ENCODE measurements at regions not wholly inside any gene's neighbourhood (a gene's known extent, or its start where the extent isn't known, plus 50 kb on each side); places are given as distances from the start of the nearest gene placed in this dataset.

DNA sequence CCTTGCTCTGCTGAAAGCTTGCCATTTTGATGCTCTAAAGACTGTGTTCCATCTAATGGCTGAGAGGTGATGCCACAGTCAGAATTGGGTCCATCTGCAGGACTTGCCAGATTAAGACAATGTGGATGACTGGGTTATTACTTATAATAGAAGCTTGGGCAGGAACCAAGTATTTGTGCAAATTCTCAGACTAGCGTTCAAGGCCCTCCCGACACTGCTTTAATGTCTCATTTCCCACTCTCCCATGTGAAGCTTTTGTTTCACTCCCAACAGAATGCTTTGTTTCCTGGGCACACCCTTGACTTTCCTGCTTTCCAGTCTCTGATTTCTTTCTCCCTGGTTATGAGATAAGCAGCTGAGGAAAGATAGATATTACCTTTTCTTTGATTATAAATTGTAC, 215.8 kb downstream of the KCNS3 start:
- no peak overlapping the region for H3K18ac ChIP-seq (ENCODE audit: low read depth, low read length)
- no peak for TF ChIP-seq POLR2A (IDR thresholded peaks at IDR 0.05; ENCODE audit: low read depth, low read length)
- TF ChIP-seq CEBPB (IDR thresholded peaks at IDR 0.05; ENCODE audit: low read depth, low read length) = no peak
- no peak for TF ChIP-seq RFX5 (IDR thresholded peaks at IDR 0.05; ENCODE audit: low read depth, low read length)
- no peak for TF ChIP-seq FOS (IDR thresholded peaks at IDR 0.05; ENCODE audit: low read depth, low read length)
- TF ChIP-seq BHLHE40 (IDR thresholded peaks at IDR 0.05; ENCODE audit: low read depth, low read length) = no peak
- TF ChIP-seq RCOR1 (IDR thresholded peaks at IDR 0.05; ENCODE audit: insufficient replicate concordance, low read length) = no peak
- no peak for TF ChIP-seq SMC3 (IDR thresholded peaks at IDR 0.05; ENCODE audit: low read depth, low read length)
- no peak for TF ChIP-seq CHD1 (IDR thresholded peaks at IDR 0.05; ENCODE audit: low read depth, low read length)
- no peak for TF ChIP-seq MXI1 (IDR thresholded peaks at IDR 0.05; ENCODE audit: borderline replicate concordance, low read depth, low read length)
- TF ChIP-seq NFE2L2 (IDR thresholded peaks at IDR 0.05; ENCODE audit: low read depth, low read length) = no peak
- TF ChIP-seq RAD21 (IDR thresholded peaks at IDR 0.05; ENCODE audit: low read length) = no peak
- in situ Hi-C loops (cut with MboI; ENCODE audit: low sequenced_read_pairs) = no loop called here
- intact Hi-C loops (cut with micrococcal nuclease) = no loop called here
- H3K23ac ChIP-seq (ENCODE audit: low read depth, low read length) = no peak overlapping the region
- H3K4ac ChIP-seq (ENCODE audit: low read depth, low read length) = no peak overlapping the region
- dilution Hi-C loops (cut with HindIII; ENCODE audit: low sequenced_read_pairs, unreplicated experiment) = no loop called here
- H3K79me1 ChIP-seq (ENCODE audit: low read depth in 1 of 2, low read length in 2 of 2) = no peaks in the 10 kb centered on the region
- H3K14ac ChIP-seq (replicated peaks; ENCODE audit: low read depth, low read length) = no peak overlapping the region
- H3K36me3 ChIP-seq (ENCODE audit: control insufficient read depth, insufficient read depth, low read length) = no peaks in the 10 kb centered on the region
- H3K9ac ChIP-seq (ENCODE audit: low read depth, low read length) = no peak overlapping the region
- H3K4me1 ChIP-seq (ENCODE audit: control insufficient read depth, insufficient read depth, low read length) = no peaks in the 10 kb centered on the region
- ChIA-PET POLR2A (ENCODE audit: unreplicated experiment) (no interaction called here), CTCF (interaction anchor here (0.6 kb wide), 1 partner anchor 286 kb away, joined by 4 read pairs; no protein-coding TSS in a partner anchor)
- H3K27me3 ChIP-seq (ENCODE audit: control insufficient read depth, insufficient read depth, low read length) = no peaks in the 10 kb centered on the region; the same call in 1 of the 2 replicates
- no peak overlapping the region for H2BK20ac ChIP-seq (ENCODE audit: low read depth, low read length)
- no peak overlapping the region for H2BK15ac ChIP-seq (ENCODE audit: low read depth, low read length)
- ATAC-seq (ENCODE audit: low read depth) = no peak
- H3K27ac ChIP-seq (ENCODE audit: insufficient read depth, low read length) = no peak overlapping the region
- no TSS peak for BruUV-seq (replicated peaks)
- no peaks in the 10 kb centered on the region for H3K9me1 ChIP-seq (ENCODE audit: insufficient read depth, low read length)
- no peak overlapping the region for H4K91ac ChIP-seq (ENCODE audit: insufficient read depth, low read depth, low read length)
- WGBS, 2 experiments (ENCODE audit: extremely low coverage in 2 of 2, insufficient read length in 1 of 2) = 50% methylated on average over 1 of the region's 2 CpGs; no CpG with 5 or more reads in 1 of the 2 experiments
- H3K56ac ChIP-seq (ENCODE audit: extremely low read depth, insufficient read depth, low read length) = no peak overlapping the region
- H2AK5ac ChIP-seq (ENCODE audit: low read depth, low read length) = no peak overlapping the region
- no peak for DNase-seq
- H3K9me3 ChIP-seq (ENCODE audit: control insufficient read depth, insufficient read depth, low read length) = no peaks in the 10 kb centered on the region
- no peak overlapping the region for H4K8ac ChIP-seq (ENCODE audit: low read depth in 2 of 2, low read length in 2 of 2)
- H3K4me2 ChIP-seq (ENCODE audit: low read depth, low read length) = no peak overlapping the region
- H4K20me1 ChIP-seq (ENCODE audit: insufficient read depth, low read length) = no peaks in the 10 kb centered on the region
- H4K5ac ChIP-seq (ENCODE audit: low read depth, low read length) = no peak overlapping the region
- no peak overlapping the region for H2BK120ac ChIP-seq (ENCODE audit: low read depth, low read length)
- no peak overlapping the region for H2BK5ac ChIP-seq (ENCODE audit: low read depth, low read length, poor library complexity, severe bottlenecking)
- no peak overlapping the region for H2AFZ ChIP-seq (replicated peaks; ENCODE audit: low read length, poor library complexity)
- H3K4me3 ChIP-seq (ENCODE audit: insufficient read depth, low read depth, low read length) = no peak overlapping the region
- no peak overlapping the region for H2AK9ac ChIP-seq (replicated peaks; ENCODE audit: low read depth, low read length, poor library complexity)

All from IMR-90 (cell line).